ENCODE measurements at regions not wholly inside any gene's neighbourhood (a gene's known extent, or its start where the extent isn't known, plus 50 kb on each side); places are given as distances from the start of the nearest gene placed in this dataset.

GRCh38 chr4:159600061-159600460 lies 497.2 kb downstream of the RAPGEF2 start:
- TF ChIP-seq CTCF (IDR thresholded peaks at IDR 0.05) (no peak), EZH2 (IDR thresholded peaks at IDR 0.05; ENCODE audit: borderline replicate concordance, insufficient read depth, low read depth, low read length, poor library complexity, severe bottlenecking) (no peak)

Measured in B cell (primary cell).